Choroid plexus epithelial cell (primary cell): ENCODE measurements at regions not wholly inside any gene's neighbourhood (a gene's known extent, or its start where the extent isn't known, plus 50 kb on each side); places are given as distances from the start of the nearest gene placed in this dataset.

ENCODE experiments used
- DNase-seq: peaks from one replicate; pipeline ENCODE4 v3.0.0-alpha.2; 2010; ENCODE audit warnings: low read depth
- H3K4me3 ChIP-seq: 2 replicates; pipeline ENCODE4 v1.5.1; 2011; ENCODE audit warnings: low read depth, mild to moderate bottlenecking, control low read depth, low read length, moderate library complexity
- CTCF ChIP-seq: conservative IDR thresholded peaks from 2 replicates; pipeline ENCODE4 v1.5.1; 2011; ENCODE audit warnings: low read depth, mild to moderate bottlenecking, control low read depth, inconsistent platforms, low read length, moderate library complexity

- TF ChIP-seq CTCF: no peak
Measured at GRCh38 chr17:72511242-72511641, 390.4 kb downstream of the SOX9 start.

GRCh38 chr17:72511874-72512273 lies 391.1 kb downstream of the SOX9 start:
- TF ChIP-seq CTCF: no peak
- DNase-seq: no peak
- H3K4me3 ChIP-seq: no peak overlapping the region

More at GRCh38 chr17:72511242-72511641, 390.4 kb downstream of the SOX9 start:
- H3K4me3 ChIP-seq: no peak overlapping the region
- no peak for DNase-seq

- DNase-seq: no peak
- no peak for TF ChIP-seq CTCF
- no peak overlapping the region for H3K4me3 ChIP-seq
Measured at GRCh38 chr17:72512649-72513556, 392.1 kb downstream of the SOX9 start.

- TF ChIP-seq CTCF: no peak
- no peak overlapping the region for H3K4me3 ChIP-seq
- DNase-seq: no peak
Measured at GRCh38 chr17:72514321-72514861, 393.6 kb downstream of the SOX9 start.

- DNase-seq: peak; percentile 80
- TF ChIP-seq CTCF: no peak
- H3K4me3 ChIP-seq: peak overlapping the region; percentile 25
Measured at GRCh38 chr17:72514891-72515290, 394.1 kb downstream of the SOX9 start.

GRCh38 chr17:72515291-72516065 lies 394.7 kb downstream of the SOX9 start:
- peak overlapping the region; percentile 25 for H3K4me3 ChIP-seq
- TF ChIP-seq CTCF: peak; percentile 37

More at GRCh38 chr17:72515291-72516065, 394.7 kb downstream of the SOX9 start:
- peak; percentile 58 for DNase-seq
